ENCODE measurements at regions not wholly inside any gene's neighbourhood (a gene's known extent, or its start where the extent isn't known, plus 50 kb on each side); places are given as distances from the start of the nearest gene placed in this dataset.

GRCh38 chr17:6940186-6940649 lies 55.6 kb upstream of the ALOX12 start:
- no peak for DNase-seq (ENCODE audit: low read depth in 2 of 2)

- no peak for DNase-seq (ENCODE audit: low read depth in 2 of 2)
These were observed 53.9 kb upstream of the ALOX12 start for GRCh38 chr17:6941989-6942388.

- no peak for DNase-seq (ENCODE audit: low read depth in 2 of 2)
These were observed 52.4 kb upstream of the ALOX12 start for GRCh38 chr17:6943406-6943805.

All from stimulated activated CD4-positive, alpha-beta T cell treated with anti-CD3 and anti-CD28 coated beads, Interleukin-12 subunit alpha, Interleukin-12 subunit beta, amount 100 ng/mL, for 24 hours (primary cell).